Suprapubic skin (tissue), 3 donors: ENCODE measurements at regions not wholly inside any gene's neighbourhood (a gene's known extent, or its start where the extent isn't known, plus 50 kb on each side); places are given as distances from the start of the nearest gene placed in this dataset.

Experiments used
- POLR2AphosphoS5 ChIP-seq, 3 donors: sonication (generic); formaldehyde crosslinking; IDR thresholded peaks; one replicate each; pipeline ENCODE4 v1.6.1; 2017; ENCODE audit warnings: antibody characterized with exemption in 3 of 3
- TF ChIP-seq, protein P1 (sequence below), 2 donors: fragments of 200-600 bp in 1 of 2; fragments of 450-650 bp in 1 of 2; sonication (generic) in 1 of 2; IDR thresholded peaks; one replicate each; pipeline ENCODE4 v1.5.1; 2016 to 2019; ENCODE audit warnings: antibody characterized with exemption in 2 of 2, mild to moderate bottlenecking in 1 of 2, moderate library complexity in 1 of 2

DNA sequence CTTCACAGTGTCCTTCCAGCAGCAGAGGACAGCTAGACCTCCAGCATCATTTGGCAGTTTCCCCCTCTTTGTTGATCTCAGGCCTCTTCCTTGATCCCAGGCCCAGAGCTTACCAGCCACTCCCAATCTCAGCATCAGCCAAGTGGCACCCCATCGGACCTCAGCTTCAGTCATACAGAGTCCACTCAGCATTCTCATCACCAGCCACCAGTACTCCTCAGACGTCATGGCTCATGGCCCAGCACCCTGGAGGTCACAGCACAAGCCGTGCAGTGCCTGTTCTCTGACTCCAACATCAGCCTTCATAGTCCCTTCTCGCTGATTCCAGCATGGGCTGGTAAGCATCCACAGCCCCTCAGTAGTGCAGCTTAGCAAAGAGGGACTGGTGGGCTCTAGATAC, 487.6 kb upstream of the DAB1 start:
- TF ChIP-seq, protein P1, sequence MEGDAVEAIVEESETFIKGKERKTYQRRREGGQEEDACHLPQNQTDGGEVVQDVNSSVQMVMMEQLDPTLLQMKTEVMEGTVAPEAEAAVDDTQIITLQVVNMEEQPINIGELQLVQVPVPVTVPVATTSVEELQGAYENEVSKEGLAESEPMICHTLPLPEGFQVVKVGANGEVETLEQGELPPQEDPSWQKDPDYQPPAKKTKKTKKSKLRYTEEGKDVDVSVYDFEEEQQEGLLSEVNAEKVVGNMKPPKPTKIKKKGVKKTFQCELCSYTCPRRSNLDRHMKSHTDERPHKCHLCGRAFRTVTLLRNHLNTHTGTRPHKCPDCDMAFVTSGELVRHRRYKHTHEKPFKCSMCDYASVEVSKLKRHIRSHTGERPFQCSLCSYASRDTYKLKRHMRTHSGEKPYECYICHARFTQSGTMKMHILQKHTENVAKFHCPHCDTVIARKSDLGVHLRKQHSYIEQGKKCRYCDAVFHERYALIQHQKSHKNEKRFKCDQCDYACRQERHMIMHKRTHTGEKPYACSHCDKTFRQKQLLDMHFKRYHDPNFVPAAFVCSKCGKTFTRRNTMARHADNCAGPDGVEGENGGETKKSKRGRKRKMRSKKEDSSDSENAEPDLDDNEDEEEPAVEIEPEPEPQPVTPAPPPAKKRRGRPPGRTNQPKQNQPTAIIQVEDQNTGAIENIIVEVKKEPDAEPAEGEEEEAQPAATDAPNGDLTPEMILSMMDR (IDR thresholded peaks at IDR 0.05), result no peak
- TF ChIP-seq POLR2AphosphoS5 (IDR thresholded peaks at IDR 0.05), result no peak
